Testis (tissue), 2 donors: ENCODE measurements at regions not wholly inside any gene's neighbourhood (a gene's known extent, or its start where the extent isn't known, plus 50 kb on each side); places are given as distances from the start of the nearest gene placed in this dataset.

Experiments
- POLR2A ChIP-seq: fragments of 450-650 bp; IDR thresholded peaks from one replicate; pipeline ENCODE4 v1.6.1; 2017; ENCODE audit warnings: antibody characterized with exemption, mild to moderate bottlenecking, moderate library complexity
- TF ChIP-seq, protein P1 (sequence below), 3 experiments: fragments of 450-650 bp in 2 of 3; fragments of 200-600 bp in 1 of 3; sonication (generic) in 1 of 3; IDR thresholded peaks; one replicate each; pipeline ENCODE4 v1.5.1; 2016 to 2019; ENCODE audit warnings: antibody characterized with exemption in 3 of 3, mild to moderate bottlenecking in 2 of 3, moderate library complexity in 1 of 3

DNA sequence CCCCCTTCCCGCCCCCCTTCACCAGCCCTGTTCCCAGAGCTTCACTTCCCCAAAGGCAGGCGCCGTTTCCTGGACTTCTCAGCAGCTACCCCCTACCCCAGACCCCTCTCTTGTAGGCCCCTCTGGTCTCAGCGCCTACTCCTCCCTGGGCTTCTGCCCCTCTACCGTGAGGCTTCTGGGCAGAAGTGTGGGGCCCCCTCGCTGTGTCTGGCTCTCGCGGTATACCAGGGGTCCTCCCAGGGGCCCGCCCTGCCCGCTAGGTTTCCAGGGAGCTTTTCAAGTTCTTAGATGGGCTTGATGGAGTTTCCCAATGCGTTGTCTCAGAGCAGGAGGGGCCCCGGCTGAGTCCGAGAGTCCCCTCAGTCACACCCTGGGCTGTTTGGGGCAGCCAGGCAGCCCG lies 247.1 kb downstream of the SEC14L1 start:
- TF ChIP-seq, protein P1, sequence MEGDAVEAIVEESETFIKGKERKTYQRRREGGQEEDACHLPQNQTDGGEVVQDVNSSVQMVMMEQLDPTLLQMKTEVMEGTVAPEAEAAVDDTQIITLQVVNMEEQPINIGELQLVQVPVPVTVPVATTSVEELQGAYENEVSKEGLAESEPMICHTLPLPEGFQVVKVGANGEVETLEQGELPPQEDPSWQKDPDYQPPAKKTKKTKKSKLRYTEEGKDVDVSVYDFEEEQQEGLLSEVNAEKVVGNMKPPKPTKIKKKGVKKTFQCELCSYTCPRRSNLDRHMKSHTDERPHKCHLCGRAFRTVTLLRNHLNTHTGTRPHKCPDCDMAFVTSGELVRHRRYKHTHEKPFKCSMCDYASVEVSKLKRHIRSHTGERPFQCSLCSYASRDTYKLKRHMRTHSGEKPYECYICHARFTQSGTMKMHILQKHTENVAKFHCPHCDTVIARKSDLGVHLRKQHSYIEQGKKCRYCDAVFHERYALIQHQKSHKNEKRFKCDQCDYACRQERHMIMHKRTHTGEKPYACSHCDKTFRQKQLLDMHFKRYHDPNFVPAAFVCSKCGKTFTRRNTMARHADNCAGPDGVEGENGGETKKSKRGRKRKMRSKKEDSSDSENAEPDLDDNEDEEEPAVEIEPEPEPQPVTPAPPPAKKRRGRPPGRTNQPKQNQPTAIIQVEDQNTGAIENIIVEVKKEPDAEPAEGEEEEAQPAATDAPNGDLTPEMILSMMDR (IDR thresholded peaks at IDR 0.05): no peak
- no peak for TF ChIP-seq POLR2A
